ENCODE measurements at regions not wholly inside any gene's neighbourhood (a gene's known extent, or its start where the extent isn't known, plus 50 kb on each side); places are given as distances from the start of the nearest gene placed in this dataset.
"Not testable (repeated sequence)": the region's sequence is repeated elsewhere in the genome, so short reads cannot be mapped to it uniquely, and the experiment has no call there.

GRCh38 chr6:163747058-163747457, 332.5 kb downstream of the QKI start:
- DNase-seq, result not testable (repeated sequence)

DNA sequence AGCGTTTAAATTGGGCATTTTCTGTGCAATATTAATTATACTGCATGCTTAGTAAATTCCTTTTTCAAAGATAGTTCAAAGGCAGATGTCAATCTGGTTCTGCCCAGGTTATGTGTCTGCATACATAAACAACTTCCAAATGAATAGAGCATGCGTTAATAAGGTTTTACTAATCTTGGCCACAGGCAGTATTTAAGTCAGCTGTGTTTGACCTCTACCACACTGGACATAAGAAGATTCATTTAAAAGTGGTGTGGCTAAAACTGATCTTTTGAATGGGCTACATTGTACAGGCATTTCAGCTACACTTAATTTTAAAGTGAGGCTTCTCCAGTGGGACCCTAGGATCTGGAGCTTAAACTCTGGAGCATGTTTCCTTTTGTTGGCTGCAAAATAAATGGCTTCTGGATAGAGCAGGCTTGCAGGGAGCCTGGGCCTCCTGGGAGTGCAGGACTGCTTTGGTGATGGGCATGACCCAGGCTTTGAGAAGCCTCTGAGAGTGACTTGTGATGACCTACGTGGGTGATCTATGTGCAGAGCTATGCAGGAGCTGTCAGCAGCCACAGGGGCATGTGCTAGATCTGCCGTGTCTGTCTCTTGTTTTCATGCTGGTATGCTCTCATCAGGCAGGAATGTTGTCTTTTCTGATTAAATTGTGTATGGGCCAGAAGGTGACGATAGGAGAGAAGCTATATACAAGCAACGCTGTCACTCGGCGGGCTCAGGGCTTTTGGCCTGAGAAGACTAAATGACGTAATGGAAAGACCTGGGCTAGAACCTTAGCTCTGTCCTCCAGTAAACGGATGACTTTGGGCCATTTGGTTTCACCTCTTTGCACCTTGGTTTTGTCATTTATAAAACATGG, 331.2 kb downstream of the QKI start:
- no peak for DNase-seq

DNA sequence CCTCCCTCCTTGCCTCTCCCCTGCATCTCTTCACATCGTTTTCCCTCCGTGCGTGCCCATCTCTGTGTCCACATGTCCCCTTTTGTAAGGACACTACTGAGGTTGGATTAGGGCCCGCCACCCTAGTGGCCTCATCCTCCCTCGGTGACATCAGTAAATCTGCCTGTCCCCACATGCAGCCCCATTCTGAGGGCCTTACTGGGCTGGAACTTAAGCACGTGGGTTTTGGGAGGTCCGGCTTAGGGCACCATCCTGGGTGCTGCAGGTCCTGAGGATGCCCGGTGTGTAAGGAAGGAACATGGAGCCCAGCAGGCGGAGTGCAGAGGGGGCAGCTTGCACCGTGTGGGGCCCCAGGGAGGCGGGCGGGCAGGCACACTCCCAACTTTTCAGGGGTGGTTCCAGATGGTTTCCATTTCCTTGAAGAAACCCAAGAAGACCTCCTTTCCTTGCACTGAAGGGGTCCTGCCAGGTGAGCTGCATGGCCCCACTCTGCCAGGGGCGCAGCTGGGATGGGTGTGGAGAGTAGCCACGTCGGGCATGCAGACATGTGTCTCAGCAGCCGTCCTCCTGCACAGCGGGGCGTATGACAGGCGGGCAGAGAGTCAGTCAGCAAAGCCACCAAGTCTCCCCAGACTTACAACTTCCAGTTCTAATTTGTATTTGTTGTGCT, 329.9 kb downstream of the QKI start:
- DNase-seq, result no peak

DNA sequence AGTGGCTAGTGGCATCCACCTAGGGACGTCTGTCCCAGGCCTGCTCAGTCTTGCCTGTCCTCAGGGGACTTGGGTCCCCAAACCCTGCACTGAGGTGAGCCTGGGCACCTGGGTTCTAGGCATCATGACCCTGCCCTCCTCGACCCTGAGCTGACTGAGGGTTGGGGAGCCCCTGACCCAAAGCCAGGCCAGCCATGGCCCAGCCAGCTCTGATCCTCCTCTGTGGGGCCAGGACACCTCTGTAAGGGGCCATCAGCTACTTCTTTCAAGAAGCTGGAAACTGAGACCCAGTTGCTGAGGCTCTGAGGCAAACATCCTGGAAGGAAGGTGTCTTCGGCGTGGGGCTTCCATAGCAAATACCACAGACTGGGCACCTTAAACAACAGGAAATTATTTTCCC, 329.3 kb downstream of the QKI start:
- DNase-seq, result no peak

DNA sequence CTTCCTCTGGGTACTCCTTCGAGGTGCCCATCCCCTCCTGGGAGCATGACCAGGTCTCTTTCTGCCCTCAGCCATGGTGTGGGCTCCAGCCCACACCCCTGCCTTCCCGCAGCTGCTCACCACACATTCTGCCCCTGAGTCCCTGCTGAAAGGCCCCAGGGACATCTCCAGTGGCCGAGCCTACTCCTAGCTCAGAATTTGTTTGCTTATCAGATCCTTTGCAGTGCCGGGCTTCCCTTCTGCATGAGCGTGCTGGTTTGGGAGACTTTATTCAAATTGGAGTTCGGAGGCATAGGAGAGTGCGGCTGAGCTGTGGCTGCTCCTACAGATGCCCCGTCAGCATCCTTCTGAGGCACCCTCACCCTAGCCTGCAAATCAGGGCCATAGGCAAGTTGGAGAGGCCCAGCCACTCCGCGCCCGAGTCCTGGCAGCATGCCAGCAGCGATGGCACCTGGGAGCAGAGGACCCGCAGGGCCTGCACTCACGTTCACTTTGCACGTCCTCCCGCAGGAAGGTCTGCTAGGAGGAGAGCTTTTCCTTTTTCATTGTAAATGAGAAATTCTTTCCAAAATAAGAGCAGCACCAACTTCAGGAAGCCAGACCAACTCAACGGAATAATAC, 327.3 kb downstream of the QKI start:
- DNase-seq, result no peak

DNA sequence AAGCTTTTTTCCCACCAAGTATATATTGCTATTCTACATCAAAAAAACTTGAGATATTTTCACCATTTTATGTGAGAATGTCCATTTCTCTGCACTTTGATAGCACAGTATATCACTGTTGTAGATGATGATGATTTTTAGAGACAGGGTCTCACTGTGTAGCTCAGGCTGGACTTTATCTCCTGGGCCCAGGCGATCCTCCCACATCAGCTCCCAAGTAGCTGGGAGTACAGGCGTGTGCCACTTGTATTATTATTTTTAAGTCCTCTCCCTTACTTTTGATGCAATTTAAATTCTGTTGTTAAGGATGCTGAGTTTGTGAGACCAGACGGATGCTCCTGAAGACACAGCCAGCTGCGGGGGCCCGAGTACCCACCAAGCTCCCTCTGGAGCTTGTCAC, 326.8 kb downstream of the QKI start:
- no peak for DNase-seq

DNA sequence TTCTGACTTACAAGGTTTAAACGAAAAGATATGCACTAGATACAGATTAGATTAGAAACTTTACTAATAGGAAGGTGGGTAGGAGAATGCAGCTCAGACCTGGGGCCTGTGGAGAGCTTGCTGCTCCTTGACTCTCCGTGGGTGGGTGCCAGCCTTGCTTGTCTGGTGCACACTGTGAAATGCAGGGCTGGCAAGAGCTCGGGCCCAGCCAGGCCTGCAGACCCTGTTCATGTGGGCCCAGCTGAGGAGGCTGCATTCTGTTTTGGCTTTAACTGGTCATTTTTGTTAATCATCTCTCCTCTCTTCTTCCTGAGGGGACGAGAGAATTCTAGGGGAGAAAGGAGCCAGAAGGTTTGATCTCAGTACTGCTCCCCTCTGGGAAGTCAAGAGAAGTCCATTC, 325.4 kb downstream of the QKI start:
- DNase-seq, result peak; percentile 1

GRCh38 chr6:163739408-163739725, 324.8 kb downstream of the QKI start:
- DNase-seq, result no peak

DNA sequence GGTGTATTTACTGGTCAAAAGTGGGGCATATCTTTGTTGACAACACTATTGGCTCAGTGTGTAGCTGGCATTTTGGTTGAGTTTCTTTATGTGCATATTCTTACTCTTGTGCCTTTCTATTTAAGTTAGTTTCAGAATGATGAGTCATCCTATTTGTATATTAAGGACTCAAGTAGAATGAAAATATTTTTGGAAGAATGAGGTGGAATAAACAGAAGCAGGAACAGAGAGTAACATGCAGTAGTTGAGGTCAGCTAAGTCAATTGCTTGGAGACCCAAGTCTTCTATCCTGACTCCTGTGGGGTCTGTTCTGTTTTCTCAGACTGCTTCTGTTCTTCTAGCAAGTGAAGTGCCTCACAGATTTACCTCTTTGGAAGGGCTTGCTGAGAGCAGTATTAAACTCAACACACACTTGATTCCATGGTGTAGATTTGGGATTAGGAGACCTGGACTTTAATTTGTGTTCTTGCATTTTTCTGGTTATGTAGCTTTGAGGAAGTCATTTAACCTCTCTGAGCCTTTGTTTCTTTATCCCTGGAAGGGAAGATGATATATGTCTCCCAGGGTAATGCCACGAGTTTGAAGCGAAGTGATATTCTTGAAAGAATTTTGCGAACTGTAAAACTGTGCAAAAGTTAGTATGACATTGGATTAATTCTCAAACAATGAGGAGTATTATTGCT, 324.3 kb downstream of the QKI start:
- no peak for DNase-seq

- no peak for DNase-seq
Observed at GRCh38 chr6:163738304-163738703, 323.8 kb downstream of the QKI start.

DNA sequence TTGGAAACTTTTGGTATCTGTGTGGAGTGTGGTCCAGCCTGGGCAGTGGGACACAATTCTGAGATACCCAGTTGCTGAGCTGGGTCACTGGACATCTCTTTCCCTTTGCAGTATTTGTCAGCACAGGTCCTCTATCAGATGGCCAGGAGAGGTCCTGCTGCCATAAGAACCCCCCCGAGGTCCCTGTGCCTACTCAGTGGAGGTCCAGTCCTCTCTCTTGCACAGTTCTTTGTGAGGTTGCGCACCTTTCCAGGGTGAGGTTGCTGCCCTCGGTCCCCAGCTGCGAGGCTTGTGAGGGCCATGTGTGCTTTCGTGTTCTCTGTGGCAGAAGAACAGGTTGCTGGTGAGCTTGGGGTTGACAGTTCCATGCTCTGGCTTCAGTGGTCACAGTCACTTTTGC, 320.6 kb downstream of the QKI start:
- peak; percentile 11 for DNase-seq

- DNase-seq, result no peak
Observed at GRCh38 chr6:163733061-163733460, 318.5 kb downstream of the QKI start.

- DNase-seq, result no peak
Observed at GRCh38 chr6:163732479-163732878, 318.0 kb downstream of the QKI start.

DNA sequence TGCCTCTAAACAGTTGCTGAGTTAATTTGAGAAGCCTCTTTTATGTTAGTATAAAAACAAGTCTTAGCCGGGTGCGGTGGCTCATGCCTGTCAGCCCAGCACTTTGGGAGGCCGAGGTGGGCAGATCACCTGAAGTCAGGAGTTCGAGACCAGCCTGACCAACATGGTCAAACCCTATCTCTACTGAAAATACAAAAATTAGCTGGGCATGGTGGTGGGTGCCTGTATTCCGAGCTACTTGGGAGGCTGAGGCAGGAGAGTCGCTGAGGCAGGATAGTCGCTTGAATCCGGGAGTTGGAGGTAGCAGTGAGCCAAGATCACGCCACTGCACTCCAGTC, 317.5 kb downstream of the QKI start:
- DNase-seq, result peak; percentile 35

- DNase-seq, result peak; percentile 24
Observed at GRCh38 chr6:163731215-163732013, 316.9 kb downstream of the QKI start.

- DNase-seq, result peak; percentile 28
Observed at GRCh38 chr6:163730246-163731210, 316.0 kb downstream of the QKI start.

- peak; percentile 11 for DNase-seq
Observed at GRCh38 chr6:163729127-163729872, 314.8 kb downstream of the QKI start.

DNA sequence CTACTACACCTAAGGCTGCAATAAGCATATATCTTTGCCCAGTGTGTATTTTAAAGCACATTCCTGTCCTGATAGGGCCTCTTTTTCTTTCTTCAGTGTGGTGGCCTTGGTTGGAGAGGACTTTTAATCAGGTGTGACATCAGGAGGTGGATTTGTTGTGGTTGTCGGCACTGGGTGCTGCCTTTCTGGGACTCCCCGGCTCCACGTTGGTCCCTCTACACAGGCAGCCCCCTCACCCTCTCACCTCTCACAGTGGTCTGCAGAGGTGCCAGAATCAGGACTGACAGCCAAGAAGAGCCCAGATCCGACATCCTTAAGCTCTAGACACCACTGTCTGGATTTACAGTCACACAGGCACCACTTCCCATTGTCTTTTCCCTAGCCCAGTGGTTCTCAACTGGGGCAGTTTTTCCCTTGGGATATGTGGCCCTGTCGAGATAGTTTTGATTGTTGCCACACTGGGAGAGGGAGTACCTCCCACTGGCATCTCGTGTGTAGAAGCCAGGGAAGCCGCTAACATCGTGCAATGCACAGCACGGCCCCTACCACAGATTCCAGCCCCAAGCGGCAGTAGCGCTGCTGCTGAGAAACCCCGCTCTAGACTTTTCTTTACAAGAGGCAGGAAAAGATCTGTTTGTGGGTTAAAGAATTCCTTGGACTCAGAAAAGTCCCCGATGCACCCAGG, 314.1 kb downstream of the QKI start:
- DNase-seq, result peak; percentile 38

DNA sequence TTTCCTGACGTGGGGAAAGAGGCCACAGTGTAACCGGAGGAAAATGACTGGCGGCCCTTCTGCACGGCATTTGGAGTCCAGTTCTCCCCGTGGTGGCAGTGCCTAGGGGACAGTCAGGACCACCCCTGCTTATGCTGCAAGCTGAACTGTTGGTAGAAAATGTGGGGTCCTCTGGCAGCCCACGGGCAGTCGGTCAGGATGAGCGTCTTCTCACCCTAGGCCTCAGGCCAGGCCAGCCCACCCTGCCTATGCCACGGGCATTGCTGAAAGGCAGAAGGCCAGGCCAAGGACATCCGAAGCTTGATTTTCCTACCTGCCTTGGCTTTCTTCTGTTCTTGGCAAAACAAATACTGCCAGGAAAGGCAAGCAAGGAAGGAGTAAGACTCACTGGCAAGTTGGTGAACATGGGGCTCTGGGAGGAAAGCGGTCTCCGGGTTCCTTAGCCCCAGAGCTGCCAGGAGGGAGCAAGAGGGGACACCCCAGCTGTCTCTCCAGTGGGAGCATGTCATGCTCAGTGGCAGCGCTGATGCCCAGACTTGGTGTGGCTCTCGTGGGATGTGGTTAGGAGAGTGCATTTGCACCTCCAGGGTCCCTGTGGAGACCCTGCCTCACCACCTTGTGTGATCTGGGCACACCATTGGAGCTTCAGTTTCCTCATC, 311.6 kb downstream of the QKI start:
- no peak for DNase-seq

All from activated CD8-positive, alpha-beta memory T cell treated with anti-CD3 and anti-CD28 coated beads for 24 hours (primary cell).